Upper lobe of left lung (tissue), 6 donors: ENCODE measurements at regions not wholly inside any gene's neighbourhood (a gene's known extent, or its start where the extent isn't known, plus 50 kb on each side); places are given as distances from the start of the nearest gene placed in this dataset.
A peak's percentile ranks its signal among the peaks of the same experiment; 100 is the strongest.

Experiments
- ATAC-seq, 2 donors: fragments of 200-7000 bp; cut with Tn5 transposase; one replicate each; pipeline ENCODE4 v1.9.1; 2022; ENCODE audit warnings: mild to moderate bottlenecking in 2 of 2, moderate library complexity in 2 of 2; ENCODE audit not compliant: low FRiP score in 2 of 2
- DNase-seq, 2 donors: peaks; one replicate each; pipeline ENCODE4 v3.0.0-alpha.2; 2019 to 2020
- H3K27ac ChIP-seq, 4 donors: fragments of 200-600 bp; sonication (generic); one replicate each; pipeline ENCODE4 v1.5.1; 2016 to 2019
- H3K27me3 ChIP-seq, 4 donors: fragments of 200-600 bp; sonication (generic); one replicate each; pipeline ENCODE4 v1.5.1; 2017 to 2019
- H3K36me3 ChIP-seq, 4 donors: fragments of 200-600 bp; sonication (generic); one replicate each; pipeline ENCODE4 v1.5.1; 2016 to 2019
- H3K4me1 ChIP-seq, 4 donors: fragments of 200-600 bp; sonication (generic); one replicate each; pipeline ENCODE4 v1.5.1; 2018 to 2019
- H3K4me3 ChIP-seq, 4 donors: fragments of 200-600 bp; sonication (generic); one replicate each; pipeline ENCODE4 v1.5.1; 2017 to 2019; ENCODE audit warnings: mild to moderate bottlenecking in 2 of 4, moderate library complexity in 1 of 4
- H3K9me3 ChIP-seq, 4 donors: fragments of 200-600 bp; sonication (generic); one replicate each; pipeline ENCODE4 v1.5.1; 2018 to 2019
- EP300 ChIP-seq, 4 donors: sonication (generic); formaldehyde crosslinking; IDR thresholded peaks; one replicate each; pipeline ENCODE4 v1.5.1; 2017; ENCODE audit warnings: antibody characterized with exemption in 4 of 4, control low read depth in 2 of 4
- POLR2A ChIP-seq, 4 donors: fragments of 450-650 bp; IDR thresholded peaks; one replicate each; pipeline ENCODE4 v1.5.1; 2016 to 2017; ENCODE audit warnings: antibody characterized with exemption in 4 of 4, mild to moderate bottlenecking in 2 of 4
- POLR2AphosphoS5 ChIP-seq, 2 donors: sonication (generic); formaldehyde crosslinking; IDR thresholded peaks; one replicate each; pipeline ENCODE4 v1.5.1; 2017; ENCODE audit warnings: antibody characterized with exemption in 2 of 2
- WGBS, 2 donors: methylation state at CpG; one replicate each; pipeline ENCODE4 v1.1.5; 2017 to 2018; 5-methylcytosine and 5-hydroxymethylcytosine counted together
- TF ChIP-seq, protein P1 (sequence below), 6 experiments: fragments of 450-650 bp in 4 of 6; fragments of 200-600 bp in 2 of 6; sonication (generic) in 2 of 6; IDR thresholded peaks; one replicate each; pipeline ENCODE4 v1.5.1; 2016 to 2019; ENCODE audit warnings: antibody characterized with exemption in 6 of 6
- donor health status: DM: no; HTN: no; CAD: no; lungs with moderate emphysema.
- donor health status: DM: no; HTN: yes; CAD: no; lungs with severe emphysema.

DNA sequence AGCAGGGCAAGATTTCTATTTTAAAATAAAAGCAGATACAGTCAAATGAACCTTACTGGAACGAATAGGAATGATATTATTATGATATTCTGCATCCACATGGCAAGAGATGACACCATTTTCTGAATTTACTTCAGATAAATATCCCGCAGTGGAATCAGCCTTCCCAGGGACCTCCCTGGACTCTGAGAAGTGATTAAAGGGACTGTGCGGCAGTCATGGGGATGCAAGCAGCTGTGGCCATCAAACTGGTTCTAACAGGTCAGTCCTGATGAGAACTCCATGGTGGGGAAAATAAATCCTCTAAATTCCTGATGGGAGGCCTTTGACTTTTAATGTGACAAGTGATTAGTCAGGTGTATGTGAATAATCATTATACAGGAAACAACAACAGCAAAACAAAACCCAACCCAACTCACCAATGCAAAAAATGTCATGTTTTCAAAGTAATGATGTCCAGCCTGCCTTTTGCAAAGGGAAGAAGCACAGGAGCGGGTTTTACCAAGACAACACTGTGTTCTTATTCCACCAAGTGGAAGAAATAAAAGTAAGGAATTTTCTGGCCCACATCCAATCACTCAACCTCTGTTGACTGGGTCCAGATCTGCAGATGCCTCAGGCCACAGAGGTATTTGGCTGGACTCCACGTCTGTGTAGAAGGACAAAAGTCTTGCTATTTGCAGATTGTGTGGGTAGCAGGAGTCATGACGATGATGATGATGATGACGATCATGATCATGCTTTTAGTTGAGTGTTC is 61.9 kb upstream of the CITED2 start:
- no peaks in the 10 kb centered on the region for H3K4me1 ChIP-seq
- ATAC-seq (no peak), DNase-seq (no peak)
- TF ChIP-seq, protein P1, sequence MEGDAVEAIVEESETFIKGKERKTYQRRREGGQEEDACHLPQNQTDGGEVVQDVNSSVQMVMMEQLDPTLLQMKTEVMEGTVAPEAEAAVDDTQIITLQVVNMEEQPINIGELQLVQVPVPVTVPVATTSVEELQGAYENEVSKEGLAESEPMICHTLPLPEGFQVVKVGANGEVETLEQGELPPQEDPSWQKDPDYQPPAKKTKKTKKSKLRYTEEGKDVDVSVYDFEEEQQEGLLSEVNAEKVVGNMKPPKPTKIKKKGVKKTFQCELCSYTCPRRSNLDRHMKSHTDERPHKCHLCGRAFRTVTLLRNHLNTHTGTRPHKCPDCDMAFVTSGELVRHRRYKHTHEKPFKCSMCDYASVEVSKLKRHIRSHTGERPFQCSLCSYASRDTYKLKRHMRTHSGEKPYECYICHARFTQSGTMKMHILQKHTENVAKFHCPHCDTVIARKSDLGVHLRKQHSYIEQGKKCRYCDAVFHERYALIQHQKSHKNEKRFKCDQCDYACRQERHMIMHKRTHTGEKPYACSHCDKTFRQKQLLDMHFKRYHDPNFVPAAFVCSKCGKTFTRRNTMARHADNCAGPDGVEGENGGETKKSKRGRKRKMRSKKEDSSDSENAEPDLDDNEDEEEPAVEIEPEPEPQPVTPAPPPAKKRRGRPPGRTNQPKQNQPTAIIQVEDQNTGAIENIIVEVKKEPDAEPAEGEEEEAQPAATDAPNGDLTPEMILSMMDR (IDR thresholded peaks at IDR 0.05), result no peak
- no peaks in the 10 kb centered on the region for H3K9me3 ChIP-seq
- no peaks in the 10 kb centered on the region for H3K36me3 ChIP-seq
- no peaks in the 10 kb centered on the region for H3K27me3 ChIP-seq
- no peak overlapping the region for H3K4me3 ChIP-seq
- WGBS, 2 donors, result 81 to 84% methylated on average over 7 of the region's 7 CpGs
- H3K27ac ChIP-seq, result no peak overlapping the region

GRCh38 chr6:139433631-139434419 is 59.4 kb upstream of the CITED2 start:
- H3K36me3 ChIP-seq, result no peaks in the 10 kb centered on the region
- WGBS, 2 donors, result 24 to 44% methylated on average over 2 of the region's 2 CpGs
- H3K4me1 ChIP-seq, result no peaks in the 10 kb centered on the region
- ATAC-seq (peak; percentile 34 to 62), DNase-seq (no peak)
- H3K27ac ChIP-seq, result no peak overlapping the region
- H3K4me3 ChIP-seq, result no peak overlapping the region
- H3K27me3 ChIP-seq, result no peaks in the 10 kb centered on the region
- TF ChIP-seq, protein P1 (IDR thresholded peaks at IDR 0.05), result no peak
- no peak for TF ChIP-seq EP300 (IDR thresholded peaks at IDR 0.05)
- TF ChIP-seq POLR2AphosphoS5 (IDR thresholded peaks at IDR 0.05), result no peak
- no peak for TF ChIP-seq POLR2A (IDR thresholded peaks at IDR 0.05)
- no peaks in the 10 kb centered on the region for H3K9me3 ChIP-seq

DNA sequence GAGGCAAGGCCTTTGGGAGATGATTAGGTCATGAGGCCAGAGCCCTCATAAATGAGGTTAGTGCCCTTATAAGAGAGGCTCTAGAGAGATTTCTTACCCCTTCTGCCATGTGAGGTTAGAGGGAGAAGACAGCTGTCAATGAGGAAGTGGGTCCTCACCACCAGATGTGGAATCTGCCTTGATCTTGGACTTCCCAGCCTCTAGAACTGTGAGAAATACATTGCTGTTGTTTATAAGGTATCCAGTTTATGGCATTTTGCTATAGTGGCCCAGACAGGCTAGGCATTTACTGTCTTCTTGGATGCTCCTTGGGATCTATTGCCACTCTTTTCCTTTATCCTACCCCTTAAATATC is 57.1 kb upstream of the CITED2 start:
- Histone ChIP-seq H3K36me3 (no peaks in the 10 kb centered on the region), H3K4me1 (no peaks in the 10 kb centered on the region), H3K9me3 (no peaks in the 10 kb centered on the region), H3K27ac (no peak overlapping the region), H3K27me3 (no peaks in the 10 kb centered on the region), H3K4me3 (no peak overlapping the region)
- ATAC-seq (no peak), DNase-seq (no peak)
- TF ChIP-seq EP300 (IDR thresholded peaks at IDR 0.05) (no peak), POLR2AphosphoS5 (IDR thresholded peaks at IDR 0.05) (no peak), POLR2A (IDR thresholded peaks at IDR 0.05) (no peak)
- TF ChIP-seq, protein P1 (IDR thresholded peaks at IDR 0.05), result no peak

DNA sequence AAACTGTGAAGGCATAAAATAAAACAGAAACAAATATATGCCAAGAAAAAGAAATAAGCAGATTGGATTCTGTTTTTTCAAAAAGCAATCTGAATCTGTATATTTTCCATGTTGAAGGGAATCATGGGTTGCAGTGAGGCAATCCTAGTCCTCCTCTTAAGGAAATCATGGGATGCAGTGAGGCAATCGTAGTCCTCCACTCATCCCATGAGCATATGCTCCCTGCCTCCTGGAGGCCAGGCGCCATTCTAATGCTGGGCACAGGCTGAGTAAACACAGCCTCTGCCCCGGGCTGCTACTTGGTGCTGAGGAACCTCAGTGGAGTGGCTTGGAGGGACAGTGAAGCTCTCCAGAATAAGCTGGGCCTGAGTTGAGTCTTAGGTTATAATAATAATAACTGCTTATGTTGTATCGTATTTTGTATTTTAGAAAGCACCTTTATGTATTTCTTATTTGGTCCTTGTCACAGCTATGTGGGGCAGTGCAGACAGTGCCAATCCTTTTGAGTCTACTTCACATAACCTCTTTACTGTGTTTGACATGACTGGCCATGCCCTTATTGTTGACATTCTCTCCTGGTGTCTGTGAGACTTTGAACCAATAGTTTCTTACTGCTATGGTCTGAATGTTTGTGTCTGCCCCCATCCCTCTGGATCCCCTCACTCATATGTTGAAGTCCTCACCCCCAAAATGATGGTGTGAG is 56.6 kb upstream of the CITED2 start:
- Histone ChIP-seq H3K4me3 (no peak overlapping the region), H3K9me3 (no peaks in the 10 kb centered on the region), H3K27me3 (no peaks in the 10 kb centered on the region), H3K27ac (peak overlapping the region in 1 of 4 donors; percentile 7), H3K4me1 (no peaks in the 10 kb centered on the region), H3K36me3 (no peaks in the 10 kb centered on the region)
- 83 to 85% methylated on average over 4 of the region's 4 CpGs for WGBS, 2 donors
- DNase-seq (peak in 1 of 2 donors; percentile 51), ATAC-seq (no peak)
- no peak for TF ChIP-seq POLR2A (IDR thresholded peaks at IDR 0.05)
- TF ChIP-seq, protein P1 (IDR thresholded peaks at IDR 0.05), result no peak
- peak in 1 of 4 donors; percentile 79 for TF ChIP-seq EP300 (IDR thresholded peaks at IDR 0.05)
- TF ChIP-seq POLR2AphosphoS5 (IDR thresholded peaks at IDR 0.05), result no peak
